Heart left ventricle (tissue), 16 donors: ENCODE measurements at regions not wholly inside any gene's neighbourhood (a gene's known extent, or its start where the extent isn't known, plus 50 kb on each side); places are given as distances from the start of the nearest gene placed in this dataset.

Experiments
- ATAC-seq, 4 donors: fragments of 200-7000 bp; cut with Tn5 transposase; one replicate each; pipeline ENCODE4 v1.9.1; 2020 to 2022; ENCODE audit warnings: moderate library complexity in 4 of 4, mild to moderate bottlenecking in 3 of 4, moderate number of reproducible peaks in 1 of 4
- DNase-seq, 5 donors: peaks; one replicate each; pipeline ENCODE4 v3.0.0-alpha.2; 2020
- H3K27ac ChIP-seq, 12 donors: fragments of 200-600 bp; sonication (generic) in 4 of 12; one replicate each; pipeline versions ENCODE4 v1.5.0 to v1.8.0; 2016 to 2022; ENCODE audit warnings: mild to moderate bottlenecking in 2 of 12
- H3K27me3 ChIP-seq, 9 donors: fragments of 200-600 bp; sonication (generic) in 2 of 9; one replicate each; pipeline versions ENCODE4 v1.5.1 to v1.8.0; 2016 to 2022; ENCODE audit warnings: mild to moderate bottlenecking in 3 of 9
- H3K36me3 ChIP-seq, 9 donors: fragments of 200-600 bp; sonication (generic) in 2 of 9; one replicate each; pipeline versions ENCODE4 v1.5.0 to v1.8.0; 2018 to 2022; ENCODE audit warnings: mild to moderate bottlenecking in 2 of 9
- H3K4me1 ChIP-seq, 12 donors: fragments of 200-600 bp; sonication (generic) in 4 of 12; one replicate each; pipeline versions ENCODE4 v1.5.0 to v1.8.0; 2016 to 2022; ENCODE audit warnings: mild to moderate bottlenecking in 3 of 12
- H3K4me3 ChIP-seq, 12 donors: fragments of 200-600 bp; sonication (generic) in 4 of 12; one replicate each; pipeline versions ENCODE4 v1.5.0 to v1.8.0; 2017 to 2022; ENCODE audit warnings: mild to moderate bottlenecking in 9 of 12, moderate library complexity in 4 of 12
- H3K9me3 ChIP-seq, 12 donors: fragments of 200-600 bp; sonication (generic) in 4 of 12; one replicate each; pipeline versions ENCODE4 v1.5.0 to v1.8.0; 2016 to 2022; ENCODE audit warnings: mild to moderate bottlenecking in 1 of 12
- CTCF ChIP-seq, 12 donors: fragments of 200-600 bp; sonication (generic) in 4 of 12; IDR thresholded peaks; one replicate each; pipeline versions ENCODE4 v1.5.0 to v1.8.0; 2018 to 2022; ENCODE audit warnings: antibody characterized with exemption in 12 of 12, mild to moderate bottlenecking in 5 of 12
- POLR2A ChIP-seq, 2 donors: fragments of 450-650 bp; IDR thresholded peaks; one replicate each; pipeline ENCODE4 v1.6.1; 2017; ENCODE audit warnings: antibody characterized with exemption in 2 of 2, mild to moderate bottlenecking in 2 of 2, moderate library complexity in 2 of 2
- WGBS, 4 donors: extraction: QIAGEN DNeasy Blood & Tissue Kit in 2 of 4; methylation state at CpG; one replicate each; pipeline versions ENCODE4 v1.1.5 to v1.1.7; 2013 to 2018; 5-methylcytosine and 5-hydroxymethylcytosine counted together
- intact Hi-C, 10 donors: fragments of 100-400 bp; cut with DNase I; formaldehyde crosslinking; loops; one replicate each; pipeline versions ENCODE4 v1.11.1 to v1.14.2; 2022
- donor health status: ischemic (EF 13 %, LVEDD 7.1; RV severe dilation, severe dysfunction).
- donor health status: healthy with polysubstance abuse.
- donor health status: DM: no; HTN: yes; CAD: no.
- donor health status: DM: no; HTN: no; CAD: no.
- donor health status: ischemic (EF 25% LVEDD 6.9; RV normal size, moderate dysfunction).
- donor health status: ischemic (EF 25% LVEDD 5.7; RV mildly dilated, moderate dysfunction).
- donor health status: healthy.
- donor health status: DM: yes; HTN: yes; CAD: no.
- donor health status: ischemic (EF 35%, LVEDD 5.7; RV mildly dilated, moderate dysfunction).
- donor health status: nonischemic (EF 11% LVEDD 7.7; RV severe dilation, severe dysfunction).
- donor health status: DM: yes; HTN: yes; CAD: no.
- donor health status: PGD.
- donor health status: ischemic (EF 29% LVEDD 5.4; RV normal size, mild dysfunction).
- donor health status: nonischemic (EF 23%, LVEDD 6.1; RV moderate dilation, normal function).

GRCh38 chr6:17018425-17018824 lies 83.4 kb upstream of the STMND1 start:
- Histone ChIP-seq H3K36me3 (no peaks in the 10 kb centered on the region), H3K4me3 (no peak overlapping the region), H3K27ac (no peak overlapping the region), H3K9me3 (peaks cover 0 to 5% (median 0%) of the 10 kb centered on the region in 12 donors), H3K4me1 (peaks cover 0 to 6% (median 0%) of the 10 kb centered on the region in 12 donors), H3K27me3 (peaks cover 0 to 4% (median 0%) of the 10 kb centered on the region in 9 donors)
- intact Hi-C loops, result no loop called here
- TF ChIP-seq POLR2A (IDR thresholded peaks at IDR 0.05), result no peak
- no peak for TF ChIP-seq CTCF (IDR thresholded peaks at IDR 0.05)
- DNase-seq (no peak), ATAC-seq (no peak)
- 96 to 98% (median 97%) methylated on average over 5 of the region's 5 CpGs for WGBS, 4 donors

- WGBS, 4 donors, result 95 to 99% (median 97%) methylated on average over 10 of the region's 10 CpGs
- ATAC-seq (no peak), DNase-seq (no peak)
- Histone ChIP-seq H3K36me3 (no peaks in the 10 kb centered on the region), H3K27me3 (peaks cover 0 to 4% (median 0%) of the 10 kb centered on the region in 9 donors), H3K4me1 (peaks cover 0 to 6% (median 0%) of the 10 kb centered on the region in 12 donors), H3K9me3 (peaks cover 0 to 5% (median 0%) of the 10 kb centered on the region in 12 donors), H3K4me3 (no peak overlapping the region), H3K27ac (no peak overlapping the region)
- intact Hi-C loops, result no loop called here
- TF ChIP-seq CTCF (IDR thresholded peaks at IDR 0.05), result no peak
- no peak for TF ChIP-seq POLR2A (IDR thresholded peaks at IDR 0.05)
These were observed 84.4 kb upstream of the STMND1 start for GRCh38 chr6:17017416-17017815.

- Histone ChIP-seq H3K4me1 (peaks cover 0 to 6% (median 0%) of the 10 kb centered on the region in 12 donors), H3K27ac (peak overlapping the region in 1 of 12 donors; percentile 3), H3K4me3 (peak overlapping the region; percentile 5 to 63 (median 50)), H3K36me3 (no peaks in the 10 kb centered on the region), H3K9me3 (peaks cover 0 to 5% (median 0%) of the 10 kb centered on the region in 12 donors), H3K27me3 (peaks cover 0 to 4% (median 0%) of the 10 kb centered on the region in 9 donors)
- DNase-seq (peak; percentile 24 to 67 (median 34)), ATAC-seq (peak in 3 of 4 donors; percentile 58 to 74 (median 72))
- WGBS, 4 donors, result 17 to 55% (median 34%) methylated on average over 20 to 51 of the region's 51 CpGs
- intact Hi-C loops, result no loop called here
- TF ChIP-seq POLR2A (IDR thresholded peaks at IDR 0.05) (no peak), CTCF (IDR thresholded peaks at IDR 0.05) (no peak)
These were observed 86.1 kb upstream of the STMND1 start for GRCh38 chr6:17015551-17016381.

GRCh38 chr6:17015144-17015543 lies 86.7 kb upstream of the STMND1 start:
- H3K4me3 ChIP-seq, result no peak overlapping the region
- TF ChIP-seq POLR2A (IDR thresholded peaks at IDR 0.05) (no peak), CTCF (IDR thresholded peaks at IDR 0.05) (no peak)
- H3K36me3 ChIP-seq, result no peaks in the 10 kb centered on the region
- peaks cover 0 to 6% (median 0%) of the 10 kb centered on the region in 12 donors for H3K4me1 ChIP-seq
- intact Hi-C loops, result no loop called here
- no peak overlapping the region for H3K27ac ChIP-seq
- ATAC-seq (no peak), DNase-seq (no peak)
- H3K27me3 ChIP-seq, result peaks cover 0 to 4% (median 0%) of the 10 kb centered on the region in 9 donors
- H3K9me3 ChIP-seq, result peaks cover 0 to 5% (median 0%) of the 10 kb centered on the region in 12 donors
- WGBS, 4 donors, result 77 to 91% (median 86%) methylated on average over 4 of the region's 4 CpGs
